ENCODE measurements at regions not wholly inside any gene's neighbourhood (a gene's known extent, or its start where the extent isn't known, plus 50 kb on each side); places are given as distances from the start of the nearest gene placed in this dataset.

- no peak overlapping the region for H2AK5ac ChIP-seq (ENCODE audit: low read depth, low read length)
- H3K9ac ChIP-seq (replicated peaks in 1 of 4; ENCODE audit: extremely low read depth in 1 of 4, low read depth in 3 of 4, low read length in 3 of 4): no peak overlapping the region
- CTCF ChIA-PET (ENCODE audit: partially characterized antibody): interaction anchor here (0.5 to 1.8 kb wide), 16 partner anchors 10 to 658 kb away, joined by 3 to 10 read pairs (median 4); no protein-coding TSS in a partner anchor
- DNase-seq (ENCODE audit: low read depth in 1 of 2, low spot score in 2 of 2): no peak
- H3K79me2 ChIP-seq (ENCODE audit: control insufficient read depth in 1 of 2, insufficient read depth in 2 of 2, low read length in 2 of 2): no peaks in the 10 kb centered on the region
- H3K27ac ChIP-seq (ENCODE audit: low read depth, low read length): no peak overlapping the region
- H2BK20ac ChIP-seq (ENCODE audit: low read length): no peak overlapping the region
- H3K4ac ChIP-seq (replicated peaks; ENCODE audit: insufficient read length, low read depth, low read length): no peak overlapping the region
- H4K8ac ChIP-seq (ENCODE audit: extremely low read depth, insufficient read depth, low read length): no peak overlapping the region; the same call in 1 of the 2 replicates
- no peaks in the 10 kb centered on the region for H3K79me1 ChIP-seq (ENCODE audit: low read depth, low read length)
- no peaks in the 10 kb centered on the region for H3K36me3 ChIP-seq (ENCODE audit: control insufficient read depth in 2 of 4, insufficient read depth in 4 of 4, low read length in 3 of 4)
- 0 out of 2 replicates have a peak overlapping the region, but pooled peaks have one; percentile 66 for H2AFZ ChIP-seq (ENCODE audit: low read length)
- H2BK15ac ChIP-seq (ENCODE audit: low read length): no peak overlapping the region
- FAIRE-seq: no peak
- no peaks in the 10 kb centered on the region for H3K4me1 ChIP-seq (replicated peaks in 1 of 4; ENCODE audit: control insufficient read depth in 3 of 4, insufficient read depth in 4 of 4, low read length in 3 of 4)
- H4K20me1 ChIP-seq (replicated peaks in 1 of 2; ENCODE audit: control insufficient read depth in 1 of 2, insufficient read depth in 2 of 2, low read length in 2 of 2): no peaks in the 10 kb centered on the region
- H4K91ac ChIP-seq (replicated peaks; ENCODE audit: insufficient read length, low read length): no peak overlapping the region
- no peak overlapping the region for H3K4me3 ChIP-seq (ENCODE audit: extremely low read depth in 1 of 4, insufficient read depth in 2 of 4, low read depth in 3 of 4, low read length in 4 of 4)
- H2BK5ac ChIP-seq (ENCODE audit: low read depth, low read length): no peak overlapping the region
- H3K23ac ChIP-seq (ENCODE audit: insufficient read length): no peak overlapping the region
- H3K27me3 ChIP-seq (replicated peaks in 1 of 4; ENCODE audit: control insufficient read depth in 3 of 4, extremely low read depth in 1 of 4, insufficient read depth in 3 of 4, low read length in 3 of 4): no peaks in the 10 kb centered on the region
- H4K5ac ChIP-seq (ENCODE audit: insufficient read length, low read depth, low read length): no peak overlapping the region
- H3K23me2 ChIP-seq (ENCODE audit: low read depth, low read length): no peaks in the 10 kb centered on the region; the same call in 1 of the 2 replicates
- H3K4me2 ChIP-seq (ENCODE audit: insufficient read depth in 1 of 2, low read depth in 2 of 2, low read length in 2 of 2): no peak overlapping the region
- H3K9me3 ChIP-seq (ENCODE audit: insufficient read depth in 2 of 2, low read depth in 1 of 2, low read length in 1 of 2): no peaks in the 10 kb centered on the region
- WGBS, 2 experiments (ENCODE audit: extremely low coverage in 1 of 2, insufficient coverage in 1 of 2, insufficient read length in 1 of 2, insufficient replicate concordance in 2 of 2, low coverage in 1 of 2, low lambda C conversion rate in 2 of 2, missing lambda C conversion rate in 1 of 2): 89% methylated on average over 4 of the region's 4 CpGs; no CpG with 5 or more reads in 1 of the 2 experiments
- H3K18ac ChIP-seq (ENCODE audit: extremely low read depth, low read length): no peak overlapping the region
- H3K14ac ChIP-seq (ENCODE audit: insufficient read length): no peak overlapping the region
- POLR2A ChIA-PET (ENCODE audit: partially characterized antibody): no interaction called here
- H2BK12ac ChIP-seq (ENCODE audit: low read depth, low read length): no peak overlapping the region
- no peak overlapping the region for H2BK120ac ChIP-seq (replicated peaks; ENCODE audit: low read depth, low read length)
- H3K56ac ChIP-seq (replicated peaks; ENCODE audit: insufficient read length, low read depth, low read length): no peak overlapping the region
- TF ChIP-seq MAFK (IDR thresholded peaks at IDR 0.05; ENCODE audit: low read depth, low read length) (no peak), SUZ12 (IDR thresholded peaks at IDR 0.05; ENCODE audit: low read length) (no peak), SIRT6 (IDR thresholded peaks at IDR 0.05; ENCODE audit: low read length) (no peak), SP1 (IDR thresholded peaks at IDR 0.05; ENCODE audit: low read depth, low read length) (no peak), CBX8 (IDR thresholded peaks at IDR 0.05; ENCODE audit: borderline replicate concordance, low read depth, low read length) (no peak), SAP30 (IDR thresholded peaks at IDR 0.05; ENCODE audit: insufficient read depth, insufficient replicate concordance, low read length) (no peak), SRF (IDR thresholded peaks at IDR 0.05; ENCODE audit: low read depth, low read length) (no peak), POU5F1 (IDR thresholded peaks at IDR 0.05; ENCODE audit: low read depth, low read length) (no peak), BCL11A (IDR thresholded peaks at IDR 0.05; ENCODE audit: low read depth in 2 of 2, low read length in 2 of 2) (no peak)
Observed at GRCh38 chr15:47470983-47471382, 246.3 kb upstream of the SEMA6D start.

Measured in H1 (cell line).